Endothelial cell of umbilical vein (primary cell): ENCODE measurements at regions not wholly inside any gene's neighbourhood (a gene's known extent, or its start where the extent isn't known, plus 50 kb on each side); places are given as distances from the start of the nearest gene placed in this dataset.

Source experiments
- BruUV-seq: library from RNA; stranded (reverse); fragments of 400-500 nt; replicated peaks from 2 replicates; lab custom pipeline; 2021; lab: Mats Ljungman, UMichigan
- CTCF ChIA-PET: fragments of 300-600, 350-600 bp; sonication (Branson Sonifier 250); formaldehyde crosslinking; loops from one replicate; lab custom pipeline; 2021; ENCODE audit warnings: antibody characterized with exemption, inconsistent platforms; lab: Charles Lee
- POLR2A ChIA-PET: fragments of 300-600, 350-600 bp; sonication (Branson Sonifier 250); formaldehyde crosslinking; loops from one replicate; lab custom pipeline; 2021; ENCODE audit warnings: antibody characterized with exemption, inconsistent platforms; lab: Charles Lee
- DNase-seq: peaks from one replicate; pipeline ENCODE4 v3.0.0-alpha.2; 2011; ENCODE audit warnings: low read depth, low spot score
- FAIRE-seq: peaks from 2 replicates; lab custom pipeline; 2011; peaks lifted over from hg19 to GRCh38; lab: Jason Lieb, UNC
- H2AFZ ChIP-seq: 2 replicates; pipeline ENCODE4 v1.6.0; 2012; ENCODE audit warnings: low read depth, low read length, control low read depth, inconsistent platforms
- H3K27ac ChIP-seq: 2 replicates; pipeline ENCODE4 v1.5.1; 2011; ENCODE audit warnings: low read depth, mild to moderate bottlenecking, control low read depth, low read length, moderate library complexity; ENCODE audit not compliant: insufficient read depth
- H3K27me3 ChIP-seq, 2 experiments: 2 replicates each; pipeline versions ENCODE4 v1.6.0 to v1.6.1; 2011; ENCODE audit warnings: low read length in 2 of 2, mixed read lengths in 1 of 2; ENCODE audit not compliant: control insufficient read depth in 2 of 2, insufficient read depth in 2 of 2
- H3K36me3 ChIP-seq, 2 experiments: 2 replicates in 1 of 2; 3 replicates in 1 of 2; pipeline ENCODE4 v1.5.1; 2011; ENCODE audit warnings: low read length in 2 of 2, mild to moderate bottlenecking in 1 of 2, moderate library complexity in 1 of 2; ENCODE audit not compliant: control insufficient read depth in 2 of 2, insufficient read depth in 2 of 2; ENCODE audit errors: extremely low read depth in 1 of 2
- H3K4me1 ChIP-seq: 3 replicates; pipeline ENCODE4 v1.5.1; 2011; ENCODE audit warnings: mild to moderate bottlenecking, low read length; ENCODE audit not compliant: control insufficient read depth, insufficient read depth; ENCODE audit errors: extremely low read depth
- H3K4me2 ChIP-seq: 2 replicates; pipeline ENCODE4 v1.6.1; 2011; ENCODE audit warnings: low read length, control low read depth, mixed read lengths; ENCODE audit not compliant: insufficient read depth
- H3K4me3 ChIP-seq, 3 experiments: fragments of 200-600 bp in 1 of 3; sonication (generic), shearing (Covaris generic) in 1 of 3; replicated peaks in 1 of 3; 2 replicates each; pipeline ENCODE4 v1.5.1; 2011 to 2016; ENCODE audit warnings: control low read depth in 3 of 3, low read length in 3 of 3, mild to moderate bottlenecking in 2 of 3, inconsistent platforms in 1 of 3, low read depth in 1 of 3, moderate library complexity in 1 of 3; ENCODE audit not compliant: insufficient read depth in 1 of 3
- H3K79me2 ChIP-seq: 2 replicates; pipeline ENCODE4 v1.6.0; 2012; ENCODE audit warnings: low read length, inconsistent platforms; ENCODE audit not compliant: control insufficient read depth, insufficient read depth
- H3K9ac ChIP-seq: replicated peaks from 2 replicates; pipeline ENCODE3; 2011; ENCODE audit warnings: low read length, control low read depth; ENCODE audit not compliant: insufficient read depth; ENCODE audit errors: extremely low read depth
- H3K9me1 ChIP-seq: replicated peaks from 3 replicates; pipeline ENCODE4 v1.6.0; 2011; ENCODE audit warnings: mild to moderate bottlenecking, low read length; ENCODE audit not compliant: control insufficient read depth, insufficient read depth; ENCODE audit errors: extremely low read depth
- H3K9me3 ChIP-seq: replicated peaks from 2 replicates; pipeline ENCODE4 v1.5.1; 2012; ENCODE audit warnings: low read length, inconsistent platforms; ENCODE audit not compliant: control insufficient read depth, insufficient read depth
- H4K20me1 ChIP-seq: replicated peaks from 2 replicates; pipeline ENCODE3; 2011; ENCODE audit warnings: mild to moderate bottlenecking, low read length; ENCODE audit not compliant: control insufficient read depth, insufficient read depth; ENCODE audit errors: extremely low read depth
- CTCF ChIP-seq, 2 donors: IDR thresholded peaks; 1 replicate in 1 of 2; 2 replicates in 1 of 2; pipeline ENCODE4 v1.5.1; 2011; ENCODE audit warnings: low read length in 2 of 2, mild to moderate bottlenecking in 2 of 2, moderate library complexity in 2 of 2, control low read depth in 1 of 2, inconsistent platforms in 1 of 2, low read depth in 1 of 2; ENCODE audit not compliant: insufficient read depth in 1 of 2; ENCODE audit errors: extremely low read depth in 1 of 2
- EZH2 ChIP-seq: IDR thresholded peaks from 2 replicates; pipeline ENCODE4 v1.6.1; 2012; ENCODE audit warnings: borderline replicate concordance, low read depth, mild to moderate bottlenecking, moderate library complexity, low read length, inconsistent platforms; ENCODE audit not compliant: severe bottlenecking
- FOS ChIP-seq: IDR thresholded peaks from 2 replicates; pipeline ENCODE4 v1.6.1; 2011; ENCODE audit warnings: mild to moderate bottlenecking, low read length, moderate library complexity, borderline replicate concordance; ENCODE audit not compliant: insufficient read depth
- GATA2 ChIP-seq: IDR thresholded peaks from 2 replicates; pipeline ENCODE4 v1.7.0; 2011; ENCODE audit warnings: low read depth, mild to moderate bottlenecking, moderate library complexity, mixed read lengths, low read length; ENCODE audit not compliant: insufficient read length, insufficient read depth
- JUN ChIP-seq: IDR thresholded peaks from 2 replicates; pipeline ENCODE4 v1.6.1; 2011; ENCODE audit warnings: borderline replicate concordance, low read depth; ENCODE audit not compliant: insufficient read length, insufficient read depth
- MAX ChIP-seq: IDR thresholded peaks from 2 replicates; pipeline ENCODE4 v1.6.1; 2011; ENCODE audit not compliant: insufficient read depth, insufficient read length
- MYC ChIP-seq: IDR thresholded peaks from one replicate; pipeline ENCODE4 v1.6.1; 2011; ENCODE audit warnings: mild to moderate bottlenecking, low read depth, low read length
- POLR2A ChIP-seq: IDR thresholded peaks from 2 replicates; pipeline ENCODE4 v1.6.1; 2012; ENCODE audit warnings: low read depth, mild to moderate bottlenecking, control low read depth, low read length
- POLR2AphosphoS5 ChIP-seq: IDR thresholded peaks from 2 replicates; pipeline ENCODE4 v1.6.1; 2012; ENCODE audit warnings: low read depth, mild to moderate bottlenecking, control low read depth, low read length, moderate library complexity; ENCODE audit not compliant: insufficient read depth
- dilution Hi-C: fragments of 300-500 bp; cut with MboI; formaldehyde crosslinking; loops from one replicate; pipeline ENCODE4 v1.15.0; 2019; ENCODE audit warnings: low sequenced_read_pairs; ENCODE audit not compliant: extremely low pct_ligation_motif_present
- intact Hi-C: fragments of 100-400 bp; cut with micrococcal nuclease; formaldehyde crosslinking; loops from one replicate; pipeline ENCODE4 v1.10.0; 2022

DNA sequence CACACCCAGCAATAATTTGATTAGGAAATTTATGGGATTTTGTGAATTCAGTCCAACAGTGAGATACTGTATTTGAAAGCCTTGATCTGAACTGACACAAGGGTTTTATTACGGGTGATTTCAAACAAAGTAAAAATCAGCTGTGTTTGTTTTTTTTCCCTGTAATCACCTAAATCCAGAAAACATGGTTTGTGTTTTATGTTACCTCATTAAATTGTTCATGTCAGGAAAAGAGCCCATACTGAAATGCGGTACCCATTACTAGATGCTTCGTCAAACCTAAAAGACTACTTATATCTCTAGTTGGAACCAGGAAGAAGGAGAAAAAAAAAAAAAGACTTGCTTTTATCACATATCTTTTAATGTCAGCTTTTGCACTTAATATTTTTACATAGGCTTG is 811.9 kb upstream of the RGS18 start:
- dilution Hi-C loops, result no loop called here
- H3K9ac ChIP-seq, result no peak overlapping the region
- no peak overlapping the region for H3K4me2 ChIP-seq
- no peaks in the 10 kb centered on the region for H3K36me3 ChIP-seq
- intact Hi-C loops, result no loop called here
- no peak for FAIRE-seq
- no peak for DNase-seq
- H3K4me1 ChIP-seq, result no peaks in the 10 kb centered on the region
- no peak overlapping the region for H3K4me3 ChIP-seq
- TF ChIP-seq EZH2, result no peak
- TF ChIP-seq CTCF (IDR thresholded peaks at IDR 0.05; ENCODE audit: extremely low read depth in 1 of 2, insufficient read depth in 1 of 2, low read depth in 1 of 2, low read length in 2 of 2), result no peak
- TF ChIP-seq MAX, result no peak
- no peak for TF ChIP-seq POLR2A
- no peak for TF ChIP-seq JUN
- TF ChIP-seq POLR2AphosphoS5, result no peak
- no peak for TF ChIP-seq FOS
- TF ChIP-seq GATA2, result no peak
- no peak for TF ChIP-seq MYC
- no TSS peak for BruUV-seq
- no peak overlapping the region for H2AFZ ChIP-seq
- ChIA-PET CTCF (no interaction called here), POLR2A (no interaction called here)
- no peaks in the 10 kb centered on the region for H4K20me1 ChIP-seq
- no peaks in the 10 kb centered on the region for H3K9me3 ChIP-seq
- H3K9me1 ChIP-seq, result no peaks in the 10 kb centered on the region
- H3K27me3 ChIP-seq, result no peaks in the 10 kb centered on the region
- H3K79me2 ChIP-seq, result no peaks in the 10 kb centered on the region
- no peak overlapping the region for H3K27ac ChIP-seq
